ENCODE measurements at regions not wholly inside any gene's neighbourhood (a gene's known extent, or its start where the extent isn't known, plus 50 kb on each side); places are given as distances from the start of the nearest gene placed in this dataset.

DNA sequence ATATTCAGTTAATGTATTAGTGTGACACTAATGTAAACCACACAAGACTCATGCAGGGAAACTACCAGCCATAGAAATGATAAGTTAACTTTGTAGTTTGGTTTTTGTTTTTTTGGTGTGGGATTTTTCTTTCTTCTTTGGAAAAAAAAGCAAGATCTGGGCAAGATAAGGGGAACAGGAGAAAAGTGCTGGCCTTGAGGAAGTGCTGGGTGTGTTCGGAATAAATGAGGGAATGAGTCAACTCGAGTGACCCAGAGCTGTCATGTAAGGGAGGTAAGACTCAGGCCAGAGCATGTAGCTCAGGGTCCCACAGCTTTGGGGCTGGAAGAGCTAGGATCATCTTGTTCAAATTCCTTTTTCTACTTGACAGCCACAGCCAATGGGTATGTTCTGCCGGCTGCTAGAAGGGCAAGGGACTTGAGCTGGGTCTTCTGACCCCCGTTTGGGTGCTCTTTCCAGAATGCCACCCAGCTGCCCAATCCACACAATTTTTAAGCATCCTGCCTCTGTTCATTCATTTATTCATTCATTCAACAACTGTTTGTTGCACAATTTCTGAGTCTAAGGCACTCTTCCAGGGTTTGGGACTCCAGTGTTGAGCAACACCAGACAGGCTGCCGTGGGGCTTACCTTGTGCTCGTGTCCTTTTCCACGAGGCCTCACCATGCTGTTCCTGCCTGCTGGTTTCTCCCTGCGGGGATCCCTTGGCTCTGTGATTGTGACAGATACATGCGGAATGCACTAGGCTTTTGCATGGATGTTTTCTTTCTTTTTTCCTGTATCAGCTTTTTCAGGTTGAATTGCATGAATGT lies 54.5 kb downstream of the CLDN34 start:
- no peaks in the 10 kb centered on the region for H3K36me3 ChIP-seq (ENCODE audit: control insufficient read depth, insufficient read depth, low read length)
- 86 to 88% methylated on average over 9 of the region's 9 CpGs for WGBS, 2 experiments
- H3K4me3 ChIP-seq (ENCODE audit: insufficient read depth, low read depth, low read length), result no peak overlapping the region
- no peaks in the 10 kb centered on the region for H3K9me3 ChIP-seq (ENCODE audit: control insufficient read depth, low read length)
- no peaks in the 10 kb centered on the region for H3K4me1 ChIP-seq (ENCODE audit: control insufficient read depth, insufficient read depth, low read length)
- no peaks in the 10 kb centered on the region for H3K27me3 ChIP-seq (ENCODE audit: control insufficient read depth, insufficient read depth, low read length, poor library complexity, severe bottlenecking)
- H3K27ac ChIP-seq (ENCODE audit: insufficient read depth, low read depth, low read length, poor library complexity, severe bottlenecking), result no peak overlapping the region

GRCh38 chrX:10022273-10022541 lies 55.0 kb downstream of the CLDN34 start:
- 96 to 100% methylated on average over 5 of the region's 5 CpGs for WGBS, 2 experiments

GRCh38 chrX:10022580-10023245 lies 55.6 kb downstream of the CLDN34 start:
- no peak overlapping the region for H3K27ac ChIP-seq (ENCODE audit: insufficient read depth, low read depth, low read length, poor library complexity, severe bottlenecking)
- no peaks in the 10 kb centered on the region for H3K36me3 ChIP-seq (ENCODE audit: control insufficient read depth, insufficient read depth, low read length)
- WGBS, 2 experiments, result 94% methylated on average over 10 of the region's 10 CpGs
- H3K4me3 ChIP-seq (ENCODE audit: insufficient read depth, low read depth, low read length), result no peak overlapping the region
- no peaks in the 10 kb centered on the region for H3K27me3 ChIP-seq (ENCODE audit: control insufficient read depth, insufficient read depth, low read length, poor library complexity, severe bottlenecking)
- H3K4me1 ChIP-seq (ENCODE audit: control insufficient read depth, insufficient read depth, low read length), result no peaks in the 10 kb centered on the region
- no peaks in the 10 kb centered on the region for H3K9me3 ChIP-seq (ENCODE audit: control insufficient read depth, low read length)

More at GRCh38 chrX:10022273-10022541, 55.0 kb downstream of the CLDN34 start:
- H3K4me1 ChIP-seq (ENCODE audit: control insufficient read depth, insufficient read depth, low read length), result no peaks in the 10 kb centered on the region
- H3K36me3 ChIP-seq (ENCODE audit: control insufficient read depth, insufficient read depth, low read length), result no peaks in the 10 kb centered on the region
- H3K27me3 ChIP-seq (ENCODE audit: control insufficient read depth, insufficient read depth, low read length, poor library complexity, severe bottlenecking), result no peaks in the 10 kb centered on the region
- no peak overlapping the region for H3K4me3 ChIP-seq (ENCODE audit: insufficient read depth, low read depth, low read length)
- H3K27ac ChIP-seq (ENCODE audit: insufficient read depth, low read depth, low read length, poor library complexity, severe bottlenecking), result no peak overlapping the region
- no peaks in the 10 kb centered on the region for H3K9me3 ChIP-seq (ENCODE audit: control insufficient read depth, low read length)

DNA sequence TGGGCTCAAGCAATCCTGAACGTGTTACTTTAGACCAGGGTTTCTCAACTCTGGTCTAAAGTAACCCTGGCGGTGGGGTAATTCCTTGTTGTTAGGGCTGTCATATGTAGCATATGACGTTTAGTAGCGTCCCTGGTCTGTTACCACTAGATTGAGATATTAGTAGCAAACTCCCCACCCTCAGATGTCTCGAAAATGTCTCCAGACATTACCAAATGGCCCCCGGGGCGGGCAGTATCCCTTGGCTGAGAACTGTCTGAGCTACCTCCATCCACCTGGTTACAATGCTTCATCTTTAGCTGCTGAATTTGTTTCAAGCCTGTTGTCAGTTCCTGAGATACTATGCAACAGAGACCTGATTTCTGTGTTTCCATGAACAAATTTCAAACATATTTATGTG lies 56.7 kb downstream of the CLDN34 start:
- H3K4me3 ChIP-seq (ENCODE audit: insufficient read depth, low read depth, low read length), result no peak overlapping the region
- H3K36me3 ChIP-seq (ENCODE audit: control insufficient read depth, insufficient read depth, low read length), result no peaks in the 10 kb centered on the region
- no peaks in the 10 kb centered on the region for H3K4me1 ChIP-seq (ENCODE audit: control insufficient read depth, insufficient read depth, low read length)
- H3K9me3 ChIP-seq (ENCODE audit: control insufficient read depth, low read length), result no peaks in the 10 kb centered on the region
- H3K27ac ChIP-seq (ENCODE audit: insufficient read depth, low read depth, low read length, poor library complexity, severe bottlenecking), result no peak overlapping the region
- H3K27me3 ChIP-seq (ENCODE audit: control insufficient read depth, insufficient read depth, low read length, poor library complexity, severe bottlenecking), result no peaks in the 10 kb centered on the region
- 96 to 97% methylated on average over 7 of the region's 7 CpGs for WGBS, 2 experiments

DNA sequence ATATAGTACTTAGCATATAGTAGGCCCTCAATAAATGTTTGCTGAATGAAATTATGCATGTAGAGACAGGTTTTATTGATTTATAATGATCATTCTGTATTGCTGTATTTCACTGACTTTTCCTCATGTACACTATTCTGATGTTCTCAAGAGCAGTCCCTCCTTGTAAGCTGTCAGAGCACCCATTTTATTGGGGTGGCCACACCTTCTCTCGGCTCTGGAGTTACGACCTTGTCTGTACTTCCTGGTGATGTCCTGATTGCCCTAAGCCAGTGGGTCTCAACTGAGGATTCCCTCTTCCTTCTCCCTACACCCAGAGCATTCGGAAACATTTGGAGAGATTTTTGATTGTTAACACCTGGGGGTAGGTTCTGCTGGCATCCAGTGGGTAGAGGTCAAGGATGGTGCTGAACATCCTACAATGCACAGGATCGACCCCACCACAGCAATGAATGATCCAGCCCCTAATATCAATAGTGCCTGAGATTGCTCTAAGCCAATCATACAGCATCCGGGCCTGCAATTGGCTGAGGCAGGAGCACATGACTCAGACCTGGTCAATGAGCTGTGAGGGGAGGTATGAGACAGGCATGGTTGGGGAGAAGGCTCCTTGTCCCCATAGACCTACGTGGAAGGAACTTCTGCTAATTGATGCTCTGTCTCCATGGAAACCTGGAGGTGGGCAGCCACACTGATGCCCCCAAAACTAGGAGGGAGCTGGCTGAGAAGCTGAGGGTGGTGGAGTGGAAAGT lies 58.8 kb downstream of the CLDN34 start:
- Histone ChIP-seq H3K27ac (ENCODE audit: insufficient read depth, low read depth, low read length, poor library complexity, severe bottlenecking) (no peak overlapping the region), H3K27me3 (ENCODE audit: control insufficient read depth, insufficient read depth, low read length, poor library complexity, severe bottlenecking) (no peaks in the 10 kb centered on the region), H3K4me1 (ENCODE audit: control insufficient read depth, insufficient read depth, low read length) (no peaks in the 10 kb centered on the region), H3K4me3 (ENCODE audit: insufficient read depth, low read depth, low read length) (no peak overlapping the region), H3K9me3 (ENCODE audit: control insufficient read depth, low read length) (no peaks in the 10 kb centered on the region), H3K36me3 (ENCODE audit: control insufficient read depth, insufficient read depth, low read length) (no peaks in the 10 kb centered on the region)
- 96 to 97% methylated on average over 4 to 6 of the region's 6 CpGs for WGBS, 2 experiments

DNA sequence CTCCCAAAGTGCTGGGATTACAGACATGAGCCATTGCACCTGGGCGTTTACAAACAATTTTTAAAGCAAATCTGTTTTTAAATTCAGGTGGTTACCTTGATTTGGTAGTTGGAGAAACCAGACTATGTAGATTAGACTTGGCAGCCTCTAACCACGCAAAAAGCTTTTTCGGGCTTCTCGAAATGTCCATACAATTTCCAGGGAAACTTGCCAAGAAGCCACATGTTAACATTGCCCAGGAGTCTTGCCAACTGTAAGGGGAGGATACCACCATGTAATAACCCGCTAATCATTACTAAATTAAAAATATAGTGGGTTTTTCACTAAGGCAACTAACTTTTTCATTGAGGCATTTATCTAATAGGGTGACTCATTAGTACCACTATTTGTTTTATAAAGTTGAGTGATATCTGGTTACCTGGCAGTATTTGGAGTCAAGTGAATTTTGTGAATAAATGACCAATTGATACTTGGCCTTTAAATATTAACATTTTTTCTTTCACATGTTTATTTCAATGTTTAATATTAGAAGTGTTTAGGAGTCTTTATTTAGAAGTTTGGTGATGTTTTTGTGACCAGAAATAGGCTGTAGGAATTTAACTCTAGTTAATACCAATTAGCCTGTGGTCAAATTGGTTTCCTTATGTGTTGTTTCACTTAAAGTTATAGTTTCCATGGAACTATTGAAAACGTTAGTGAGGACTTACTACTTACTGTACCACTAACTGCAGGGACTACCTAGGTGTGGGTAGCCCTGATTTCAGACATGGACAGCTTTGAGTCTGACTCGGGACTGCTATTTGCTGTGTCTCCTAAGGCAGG lies 61.3 kb downstream of the CLDN34 start:
- H3K27me3 ChIP-seq (ENCODE audit: control insufficient read depth, insufficient read depth, low read length, poor library complexity, severe bottlenecking), result no peaks in the 10 kb centered on the region
- no peak overlapping the region for H3K27ac ChIP-seq (ENCODE audit: insufficient read depth, low read depth, low read length, poor library complexity, severe bottlenecking)
- H3K36me3 ChIP-seq (ENCODE audit: control insufficient read depth, insufficient read depth, low read length), result no peaks in the 10 kb centered on the region
- H3K9me3 ChIP-seq (ENCODE audit: control insufficient read depth, low read length), result no peaks in the 10 kb centered on the region
- WGBS, 2 experiments, result 91 to 95% methylated on average over 6 of the region's 7 CpGs
- H3K4me1 ChIP-seq (ENCODE audit: control insufficient read depth, insufficient read depth, low read length), result no peaks in the 10 kb centered on the region
- no peak overlapping the region for H3K4me3 ChIP-seq (ENCODE audit: insufficient read depth, low read depth, low read length)

- no peaks in the 10 kb centered on the region for H3K9me3 ChIP-seq (ENCODE audit: control insufficient read depth, low read length)
- no peaks in the 10 kb centered on the region for H3K36me3 ChIP-seq (ENCODE audit: control insufficient read depth, insufficient read depth, low read length)
- no peaks in the 10 kb centered on the region for H3K27me3 ChIP-seq (ENCODE audit: control insufficient read depth, insufficient read depth, low read length, poor library complexity, severe bottlenecking)
- H3K4me1 ChIP-seq (ENCODE audit: control insufficient read depth, insufficient read depth, low read length), result no peaks in the 10 kb centered on the region
- H3K27ac ChIP-seq (ENCODE audit: insufficient read depth, low read depth, low read length, poor library complexity, severe bottlenecking), result no peak overlapping the region
- no peak overlapping the region for H3K4me3 ChIP-seq (ENCODE audit: insufficient read depth, low read depth, low read length)
- WGBS, 2 experiments, result 100% methylated on average over 2 to 3 of the region's 3 CpGs
These were observed 63.4 kb downstream of the CLDN34 start for GRCh38 chrX:10030570-10030969.

- H3K4me3 ChIP-seq (ENCODE audit: insufficient read depth, low read depth, low read length), result no peak overlapping the region
- 93 to 94% methylated on average over 9 of the region's 9 CpGs for WGBS, 2 experiments
These were observed 64.6 kb downstream of the CLDN34 start for GRCh38 chrX:10031746-10032145.

GRCh38 chrX:10032147-10032546 lies 65.0 kb downstream of the CLDN34 start:
- Histone ChIP-seq H3K9me3 (ENCODE audit: control insufficient read depth, low read length) (no peaks in the 10 kb centered on the region), H3K36me3 (ENCODE audit: control insufficient read depth, insufficient read depth, low read length) (no peaks in the 10 kb centered on the region), H3K4me3 (ENCODE audit: insufficient read depth, low read depth, low read length) (no peak overlapping the region), H3K4me1 (ENCODE audit: control insufficient read depth, insufficient read depth, low read length) (no peaks in the 10 kb centered on the region), H3K27ac (ENCODE audit: insufficient read depth, low read depth, low read length, poor library complexity, severe bottlenecking) (no peak overlapping the region), H3K27me3 (ENCODE audit: control insufficient read depth, insufficient read depth, low read length, poor library complexity, severe bottlenecking) (no peaks in the 10 kb centered on the region)
- 85 to 86% methylated on average over 4 of the region's 4 CpGs for WGBS, 2 experiments

More at GRCh38 chrX:10031746-10032145, 64.6 kb downstream of the CLDN34 start:
- Histone ChIP-seq H3K36me3 (ENCODE audit: control insufficient read depth, insufficient read depth, low read length) (no peaks in the 10 kb centered on the region), H3K27ac (ENCODE audit: insufficient read depth, low read depth, low read length, poor library complexity, severe bottlenecking) (no peak overlapping the region), H3K27me3 (ENCODE audit: control insufficient read depth, insufficient read depth, low read length, poor library complexity, severe bottlenecking) (no peaks in the 10 kb centered on the region), H3K9me3 (ENCODE audit: control insufficient read depth, low read length) (no peaks in the 10 kb centered on the region), H3K4me1 (ENCODE audit: control insufficient read depth, insufficient read depth, low read length) (no peaks in the 10 kb centered on the region)

All from ectodermal cell (in vitro differentiated cells).